ENCODE measurements at regions not wholly inside any gene's neighbourhood (a gene's known extent, or its start where the extent isn't known, plus 50 kb on each side); places are given as distances from the start of the nearest gene placed in this dataset.

GRCh38 chr6:166087852-166088251 is 79.8 kb downstream of the TBXT start:
- Histone ChIP-seq H3K4me2 (ENCODE audit: low read depth, low read length, poor library complexity, severe bottlenecking) (no peak overlapping the region), H3K9me3 (ENCODE audit: insufficient read depth, low read length) (no peaks in the 10 kb centered on the region), H3K27ac (ENCODE audit: low read depth, low read length) (no peak overlapping the region), H3K4me3 (ENCODE audit: insufficient read depth, low read length, poor library complexity, severe bottlenecking) (no peak overlapping the region), H3K9ac (ENCODE audit: low read length) (no peak overlapping the region), H3K36me3 (ENCODE audit: low read length) (no peaks in the 10 kb centered on the region), H3K79me2 (ENCODE audit: insufficient read depth, low read length) (no peaks in the 10 kb centered on the region), H3K9me2 (replicated peaks; ENCODE audit: insufficient read depth, low read length) (no peaks in the 10 kb centered on the region), H3F3A (ENCODE audit: insufficient read depth) (no peaks in the 10 kb centered on the region), H3K27me3 (ENCODE audit: low read length) (no peaks in the 10 kb centered on the region), H4K20me1 (ENCODE audit: low read depth, low read length) (no peaks in the 10 kb centered on the region), H2AFZ (ENCODE audit: low read depth, low read length, severe bottlenecking) (no peak overlapping the region)
- TF ChIP-seq EZH2phosphoT487 (conservative IDR thresholded peaks at IDR 0.05; ENCODE audit: low read length) = no peak
- TF ChIP-seq CTCF (IDR thresholded peaks at IDR 0.05; ENCODE audit: insufficient read depth, low read length, poor library complexity, severe bottlenecking) = no peak

GRCh38 chr6:166087246-166087645 is 80.4 kb downstream of the TBXT start:
- no peak overlapping the region for H2AFZ ChIP-seq (ENCODE audit: low read depth, low read length, severe bottlenecking)
- no peak overlapping the region for H3K9ac ChIP-seq (ENCODE audit: low read length)
- H3K36me3 ChIP-seq (ENCODE audit: low read length) = no peaks in the 10 kb centered on the region
- no peaks in the 10 kb centered on the region for H3K9me2 ChIP-seq (replicated peaks; ENCODE audit: insufficient read depth, low read length)
- no peaks in the 10 kb centered on the region for H3K27me3 ChIP-seq (ENCODE audit: low read length)
- H3K9me3 ChIP-seq (ENCODE audit: insufficient read depth, low read length) = no peaks in the 10 kb centered on the region
- no peaks in the 10 kb centered on the region for H3F3A ChIP-seq (ENCODE audit: insufficient read depth)
- H3K27ac ChIP-seq (ENCODE audit: low read depth, low read length) = no peak overlapping the region
- no peak overlapping the region for H3K4me2 ChIP-seq (ENCODE audit: low read depth, low read length, poor library complexity, severe bottlenecking)
- H4K20me1 ChIP-seq (ENCODE audit: low read depth, low read length) = no peaks in the 10 kb centered on the region
- H3K79me2 ChIP-seq (ENCODE audit: insufficient read depth, low read length) = no peaks in the 10 kb centered on the region
- H3K4me3 ChIP-seq (ENCODE audit: insufficient read depth, low read length, poor library complexity, severe bottlenecking) = no peak overlapping the region
- no peak for TF ChIP-seq EZH2phosphoT487 (conservative IDR thresholded peaks at IDR 0.05; ENCODE audit: low read length)
- TF ChIP-seq CTCF (IDR thresholded peaks at IDR 0.05; ENCODE audit: insufficient read depth, low read length, poor library complexity, severe bottlenecking) = no peak

- Histone ChIP-seq H3K27me3 (ENCODE audit: low read length) (no peaks in the 10 kb centered on the region), H3K9me2 (replicated peaks; ENCODE audit: insufficient read depth, low read length) (no peaks in the 10 kb centered on the region), H3K79me2 (ENCODE audit: insufficient read depth, low read length) (no peaks in the 10 kb centered on the region), H4K20me1 (ENCODE audit: low read depth, low read length) (no peaks in the 10 kb centered on the region), H3K27ac (ENCODE audit: low read depth, low read length) (no peak overlapping the region), H3K4me3 (ENCODE audit: insufficient read depth, low read length, poor library complexity, severe bottlenecking) (no peak overlapping the region), H3K9ac (ENCODE audit: low read length) (no peak overlapping the region), H2AFZ (ENCODE audit: low read depth, low read length, severe bottlenecking) (no peak overlapping the region), H3K9me3 (ENCODE audit: insufficient read depth, low read length) (no peaks in the 10 kb centered on the region), H3K4me2 (ENCODE audit: low read depth, low read length, poor library complexity, severe bottlenecking) (no peak overlapping the region), H3K36me3 (ENCODE audit: low read length) (no peaks in the 10 kb centered on the region), H3F3A (ENCODE audit: insufficient read depth) (no peaks in the 10 kb centered on the region)
- TF ChIP-seq CTCF (IDR thresholded peaks at IDR 0.05; ENCODE audit: insufficient read depth, low read length, poor library complexity, severe bottlenecking) (no peak), EZH2phosphoT487 (conservative IDR thresholded peaks at IDR 0.05; ENCODE audit: low read length) (no peak)
These were observed 82.2 kb downstream of the TBXT start for GRCh38 chr6:166085500-166085899.

Data from SU-DHL-6 (cell line).